Activated effector memory CD4-positive, alpha-beta T cell treated with Interleukin-2 at 50 U/mL for 16 hours (primary cell): ENCODE measurements at regions not wholly inside any gene's neighbourhood (a gene's known extent, or its start where the extent isn't known, plus 50 kb on each side); places are given as distances from the start of the nearest gene placed in this dataset.

Experiments used
- DNase-seq: peaks from one replicate; pipeline ENCODE4 v3.0.0-alpha.2; 2020

GRCh38 chr4:188867796-188868195 is 728.6 kb downstream of the TRIML1 start:
- DNase-seq: no peak

DNA sequence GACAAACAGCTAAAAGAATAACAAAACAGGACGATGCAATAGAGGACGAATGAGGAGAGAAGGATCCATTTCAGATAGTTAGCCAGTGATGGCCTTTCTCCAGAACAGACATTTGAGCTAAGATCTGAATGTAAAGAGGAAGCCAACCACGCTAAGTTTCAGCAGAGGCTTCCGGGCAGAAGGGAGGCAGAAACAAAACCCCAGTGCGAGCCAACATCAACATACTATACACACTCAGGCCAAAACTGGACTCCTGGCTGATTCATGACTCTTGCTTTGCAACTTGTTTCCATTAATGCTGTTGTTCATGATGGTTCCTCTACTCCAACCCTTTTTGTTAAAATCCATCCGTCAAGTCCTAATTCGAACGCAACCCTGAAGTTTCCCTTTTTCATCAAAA is 730.3 kb downstream of the TRIML1 start:
- no peak for DNase-seq

GRCh38 chr4:188872809-188873208 is 733.6 kb downstream of the TRIML1 start:
- no peak for DNase-seq

- no peak for DNase-seq
Measured at GRCh38 chr4:188876881-188877280, 737.6 kb downstream of the TRIML1 start.

GRCh38 chr4:188879598-188879997 is 740.4 kb downstream of the TRIML1 start:
- DNase-seq: no peak

- no peak for DNase-seq
Measured at GRCh38 chr4:188887905-188888304, 748.7 kb downstream of the TRIML1 start.

- DNase-seq: no peak
Measured at GRCh38 chr4:188892837-188893236, 753.6 kb downstream of the TRIML1 start.

DNA sequence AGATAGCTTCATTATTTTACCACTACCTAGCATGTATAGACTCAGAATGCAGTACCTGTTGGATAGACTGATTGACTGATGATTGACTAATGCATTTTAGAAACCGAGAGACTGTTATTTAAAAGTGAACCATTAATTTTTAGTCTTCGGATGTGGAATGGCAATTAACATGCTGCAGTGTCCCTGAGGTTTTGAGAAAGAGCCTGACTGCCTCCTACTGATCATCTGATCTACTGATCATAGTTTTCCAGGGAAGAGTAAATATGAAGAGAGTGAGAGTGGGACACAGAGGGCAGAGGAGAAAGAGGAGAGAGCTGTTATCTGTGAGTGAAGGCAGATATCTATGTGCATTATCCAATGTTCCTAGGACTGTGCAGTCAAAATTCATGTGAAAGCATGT is 764.7 kb downstream of the TRIML1 start:
- no peak for DNase-seq

DNA sequence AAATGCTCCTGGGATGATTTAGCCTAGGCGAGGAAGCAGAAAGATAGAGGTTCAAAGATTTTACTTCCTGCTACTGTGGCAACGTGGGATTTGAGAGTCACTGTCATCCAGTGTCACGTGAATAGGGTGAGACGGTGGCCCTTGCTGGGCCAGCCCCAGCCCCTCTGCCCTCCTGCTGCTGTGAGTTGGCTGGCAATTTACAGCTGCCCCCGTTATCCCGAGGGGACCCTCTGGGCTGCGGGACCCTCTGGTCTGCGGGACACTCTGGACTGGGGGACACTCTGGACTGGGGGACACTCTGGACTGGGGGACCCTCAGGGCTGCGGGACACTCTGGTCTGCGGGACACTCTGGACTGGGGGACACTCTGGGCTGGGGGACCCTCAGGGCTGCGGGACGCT is 765.4 kb downstream of the TRIML1 start:
- DNase-seq: no peak

GRCh38 chr4:188905248-188905647 is 766.0 kb downstream of the TRIML1 start:
- no peak for DNase-seq

DNA sequence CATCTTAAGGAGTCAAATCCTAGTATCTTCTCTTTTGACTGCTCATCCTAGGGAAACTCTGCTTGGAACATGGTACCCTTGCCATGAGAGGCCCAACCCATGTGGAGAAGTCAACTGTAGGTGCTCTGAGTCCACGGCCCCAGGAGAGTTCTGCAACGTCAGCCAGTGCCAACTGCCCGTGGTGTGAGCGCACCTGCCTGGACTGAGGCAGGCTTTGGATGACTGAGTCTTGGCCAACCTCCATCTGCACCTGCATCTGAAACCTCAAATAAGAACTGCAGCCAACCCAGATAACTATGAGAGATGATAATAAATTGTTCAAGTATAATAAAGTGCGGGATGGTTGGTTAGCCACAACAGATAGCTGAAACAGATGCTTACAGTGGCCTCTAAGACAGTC is 772.0 kb downstream of the TRIML1 start:
- DNase-seq: no peak

- DNase-seq: no peak
Measured at GRCh38 chr4:188911707-188912106, 772.5 kb downstream of the TRIML1 start.

GRCh38 chr4:188915175-188915574 is 775.9 kb downstream of the TRIML1 start:
- no peak for DNase-seq

DNA sequence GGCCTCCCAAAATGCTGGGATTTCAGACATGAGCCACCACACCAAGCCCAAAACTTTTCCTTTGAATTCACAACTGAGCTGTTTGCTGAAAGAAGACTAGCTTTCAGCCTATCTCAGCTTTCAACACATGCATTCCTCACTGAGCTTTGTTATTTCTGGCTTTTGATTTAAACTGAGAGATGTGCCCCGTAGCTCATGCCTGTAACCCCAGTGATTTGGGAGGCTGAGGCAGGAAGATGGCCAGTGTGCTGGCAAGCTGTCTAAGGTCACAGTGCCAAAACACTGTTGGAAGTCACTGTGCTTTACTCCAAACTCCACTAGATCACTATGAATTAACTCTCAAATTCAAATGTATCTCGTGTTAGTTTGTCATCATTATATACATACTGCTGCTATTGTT is 779.5 kb downstream of the TRIML1 start:
- no peak for DNase-seq

DNA sequence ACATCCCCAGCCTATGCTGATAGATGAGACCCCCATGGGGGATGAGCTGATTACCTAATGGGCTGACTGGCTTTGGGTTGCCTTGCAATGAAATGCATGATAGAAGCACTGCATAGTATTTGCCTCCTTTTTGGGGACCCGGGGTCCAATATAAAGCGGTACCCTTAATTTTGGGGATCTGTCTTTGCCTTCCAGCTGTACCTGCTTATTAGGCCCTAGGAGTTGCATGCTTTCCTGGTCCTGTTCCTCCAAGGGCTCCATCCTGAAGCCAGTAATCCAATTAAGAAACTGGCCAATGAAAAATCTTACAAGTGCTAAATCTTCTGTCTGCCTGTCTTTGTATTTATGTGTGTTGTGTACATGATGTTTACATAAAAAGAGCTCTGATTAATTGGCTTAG is 791.6 kb downstream of the TRIML1 start:
- no peak for DNase-seq

- no peak for DNase-seq
Measured at GRCh38 chr4:188934320-188934962, 795.2 kb downstream of the TRIML1 start.

- DNase-seq: no peak
Measured at GRCh38 chr4:188941524-188942119, 802.4 kb downstream of the TRIML1 start.

- DNase-seq: no peak
Measured at GRCh38 chr4:188942606-188943005, 803.4 kb downstream of the TRIML1 start.

GRCh38 chr4:188949596-188949995 is 810.4 kb downstream of the TRIML1 start:
- DNase-seq: no peak

GRCh38 chr4:188955066-188955465 is 815.8 kb downstream of the TRIML1 start:
- no peak for DNase-seq

GRCh38 chr4:188956566-188956965 is 817.3 kb downstream of the TRIML1 start:
- no peak for DNase-seq

- no peak for DNase-seq
Measured at GRCh38 chr4:188958346-188958745, 819.1 kb downstream of the TRIML1 start.

DNA sequence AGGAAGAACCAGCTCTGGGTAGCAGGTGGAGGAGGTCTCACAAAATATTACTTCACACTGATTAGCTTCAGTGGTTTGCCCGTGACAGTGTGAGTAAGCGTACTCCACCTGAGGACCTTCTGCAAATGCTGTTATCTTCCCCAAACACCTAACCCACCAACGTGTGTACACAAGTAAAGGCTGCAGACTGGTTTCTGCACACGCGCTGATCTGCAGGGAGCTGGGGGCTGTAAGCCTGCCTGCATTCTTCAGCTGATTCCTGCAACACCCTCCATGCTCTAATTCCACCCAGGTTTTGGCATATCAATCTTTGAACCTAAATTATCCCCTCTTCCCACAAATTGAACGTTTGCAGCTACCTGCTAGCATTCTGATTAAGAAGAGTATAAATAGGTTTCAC is 820.2 kb downstream of the TRIML1 start:
- no peak for DNase-seq

- no peak for DNase-seq
Measured at GRCh38 chr4:188960411-188961093, 821.3 kb downstream of the TRIML1 start.

DNA sequence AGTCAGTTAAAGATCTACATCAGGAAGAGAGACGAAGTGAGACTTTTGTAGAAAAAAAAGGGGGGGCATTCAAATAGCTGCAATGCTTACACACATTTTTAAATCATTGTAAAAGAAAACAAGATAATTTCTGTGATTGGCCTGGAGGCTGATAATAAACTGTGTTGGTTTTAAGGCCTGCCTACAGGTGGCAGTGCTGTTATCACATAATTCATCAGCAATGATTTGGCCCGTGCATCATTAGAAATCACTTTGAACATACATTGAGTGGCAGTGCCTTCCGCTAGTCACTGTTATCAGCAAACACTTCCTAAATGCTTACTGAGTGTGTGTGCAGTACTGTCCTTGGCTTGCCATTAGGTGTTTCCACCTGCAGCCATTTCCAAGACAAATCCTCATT is 831.9 kb downstream of the TRIML1 start:
- DNase-seq: no peak
